Globus pallidus (tissue), 1 donor: ENCODE measurements at regions not wholly inside any gene's neighbourhood (a gene's known extent, or its start where the extent isn't known, plus 50 kb on each side); places are given as distances from the start of the nearest gene placed in this dataset.
"Not testable (repeated sequence)": the region's sequence is repeated elsewhere in the genome, so short reads cannot be mapped to it uniquely, and the experiment has no call there.

ENCODE experiments used
- DNase-seq: peaks from one replicate; pipeline ENCODE4 v3.0.0-alpha.2; 2015; ENCODE audit warnings: low spot score

GRCh38 chr10:9508606-9509005 lies 1454.1 kb downstream of the GATA3 start:
- no peak for DNase-seq

- DNase-seq: no peak
Observed at GRCh38 chr10:9510626-9511025, 1456.1 kb downstream of the GATA3 start.

GRCh38 chr10:9515922-9516321 lies 1461.4 kb downstream of the GATA3 start:
- DNase-seq: no peak

- no peak for DNase-seq
Observed at GRCh38 chr10:9535744-9536143, 1481.3 kb downstream of the GATA3 start.

GRCh38 chr10:9545073-9545472 lies 1472.6 kb upstream of the CELF2 start:
- DNase-seq: no peak

- DNase-seq: no peak
Observed at GRCh38 chr10:9547936-9548904, 1469.5 kb upstream of the CELF2 start.

GRCh38 chr10:9550810-9551209 lies 1466.9 kb upstream of the CELF2 start:
- no peak for DNase-seq

GRCh38 chr10:9554321-9554720 lies 1463.4 kb upstream of the CELF2 start:
- DNase-seq: no peak

GRCh38 chr10:9560976-9561375 lies 1456.7 kb upstream of the CELF2 start:
- DNase-seq: no peak

- DNase-seq: no peak
Observed at GRCh38 chr10:9561821-9562505, 1455.7 kb upstream of the CELF2 start.

GRCh38 chr10:9577746-9578145 lies 1439.9 kb upstream of the CELF2 start:
- DNase-seq: no peak

GRCh38 chr10:9579110-9579705 lies 1438.5 kb upstream of the CELF2 start:
- no peak for DNase-seq

- DNase-seq: not testable (repeated sequence)
Observed at GRCh38 chr10:9582803-9583202, 1434.9 kb upstream of the CELF2 start.

GRCh38 chr10:9596368-9596920 lies 1421.2 kb upstream of the CELF2 start:
- no peak for DNase-seq

- no peak for DNase-seq
Observed at GRCh38 chr10:9602998-9603397, 1414.7 kb upstream of the CELF2 start.

- DNase-seq: no peak
Observed at GRCh38 chr10:9603972-9604371, 1413.7 kb upstream of the CELF2 start.

GRCh38 chr10:9605231-9605630 lies 1412.4 kb upstream of the CELF2 start:
- DNase-seq: no peak

- DNase-seq: no peak
Observed at GRCh38 chr10:9608602-9609001, 1409.1 kb upstream of the CELF2 start.

GRCh38 chr10:9613338-9614075 lies 1404.2 kb upstream of the CELF2 start:
- no peak for DNase-seq

- no peak for DNase-seq
Observed at GRCh38 chr10:9615189-9615588, 1402.5 kb upstream of the CELF2 start.

- DNase-seq: no peak
Observed at GRCh38 chr10:9621216-9621615, 1396.5 kb upstream of the CELF2 start.

GRCh38 chr10:9625304-9625703 lies 1392.4 kb upstream of the CELF2 start:
- DNase-seq: no peak
